H9 (cell line): ENCODE measurements at regions not wholly inside any gene's neighbourhood (a gene's known extent, or its start where the extent isn't known, plus 50 kb on each side); places are given as distances from the start of the nearest gene placed in this dataset.

Experiments used
- DNase-seq: peaks from one replicate; pipeline ENCODE4 v3.0.0-alpha.2; 2017
- H2AFZ ChIP-seq: one replicate; pipeline ENCODE4 v1.6.1; 2013; ENCODE audit warnings: mild to moderate bottlenecking, low read length, control low read depth, moderate library complexity
- H2AK5ac ChIP-seq: 2 replicates; pipeline ENCODE4 v1.6.1; 2013; ENCODE audit warnings: low read length, control low read depth, mixed read lengths; ENCODE audit not compliant: insufficient read length
- H2BK120ac ChIP-seq: one replicate; pipeline ENCODE4 v1.6.1; 2013; ENCODE audit warnings: low read depth, mild to moderate bottlenecking, low read length, control low read depth, inconsistent platforms; ENCODE audit not compliant: poor library complexity, severe bottlenecking
- H2BK12ac ChIP-seq: 2 replicates; pipeline ENCODE4 v1.6.1; 2013; ENCODE audit warnings: low read length, control low read depth, mixed read lengths, low read depth; ENCODE audit not compliant: insufficient read length
- H2BK15ac ChIP-seq: 2 replicates; pipeline ENCODE4 v1.6.1; 2013; ENCODE audit warnings: low read depth, low read length, control low read depth
- H2BK20ac ChIP-seq: one replicate; pipeline ENCODE4 v1.6.1; 2013; ENCODE audit warnings: low read depth, mild to moderate bottlenecking, low read length, control low read depth, inconsistent platforms; ENCODE audit not compliant: poor library complexity, severe bottlenecking
- H2BK5ac ChIP-seq: 2 replicates; pipeline ENCODE4 v1.6.1; 2013; ENCODE audit warnings: low read length, control low read depth, mixed read lengths; ENCODE audit not compliant: insufficient read length
- H3K14ac ChIP-seq: 2 replicates; pipeline ENCODE4 v1.6.1; 2013; ENCODE audit warnings: low read length, control low read depth; ENCODE audit not compliant: insufficient read depth
- H3K18ac ChIP-seq: 2 replicates; pipeline ENCODE4 v1.6.1; 2013; ENCODE audit warnings: low read depth, mild to moderate bottlenecking, mixed read lengths, low read length, control low read depth; ENCODE audit not compliant: insufficient read length
- H3K23ac ChIP-seq: 2 replicates; pipeline ENCODE4 v1.6.1; 2013; ENCODE audit warnings: low read length, control low read depth, mixed read lengths, low read depth; ENCODE audit not compliant: insufficient read length
- H3K23me2 ChIP-seq: 2 replicates; pipeline ENCODE4 v1.6.1; 2013; ENCODE audit warnings: low read depth, mild to moderate bottlenecking, mixed read lengths, low read length, control low read depth; ENCODE audit not compliant: insufficient read length, poor library complexity, severe bottlenecking
- H3K27ac ChIP-seq: 2 replicates; pipeline ENCODE4 v1.5.1; 2013; ENCODE audit warnings: low read length, control low read depth, mixed read lengths, low read depth; ENCODE audit not compliant: insufficient read length
- H3K27me3 ChIP-seq: 2 replicates; pipeline ENCODE4 v1.6.1; 2013; ENCODE audit warnings: low read length, control low read depth, inconsistent platforms; ENCODE audit not compliant: insufficient read depth
- H3K4ac ChIP-seq: 2 replicates; pipeline ENCODE4 v1.6.1; 2013; ENCODE audit warnings: low read depth, mild to moderate bottlenecking, control low read depth, inconsistent platforms, low read length, moderate library complexity
- H3K4me1 ChIP-seq: 2 replicates; pipeline ENCODE4 v1.6.1; 2013; ENCODE audit warnings: low read length, control low read depth, inconsistent platforms; ENCODE audit not compliant: insufficient read depth
- H3K4me2 ChIP-seq: 2 replicates; pipeline ENCODE4 v1.6.1; 2013; ENCODE audit warnings: low read length, control low read depth, mixed read lengths; ENCODE audit not compliant: insufficient read length, insufficient read depth
- H3K56ac ChIP-seq: 2 replicates; pipeline ENCODE4 v1.6.1; 2013; ENCODE audit warnings: low read depth, mild to moderate bottlenecking, mixed read lengths, low read length, control low read depth; ENCODE audit not compliant: insufficient read length
- H3K79me1 ChIP-seq: 2 replicates; pipeline ENCODE4 v1.6.1; 2013; ENCODE audit warnings: low read depth, mild to moderate bottlenecking, moderate library complexity, low read length, control low read depth, inconsistent platforms; ENCODE audit not compliant: insufficient read depth, poor library complexity, severe bottlenecking
- H3K79me2 ChIP-seq: 2 replicates; pipeline ENCODE4 v1.6.1; 2013; ENCODE audit warnings: low read length, control low read depth, inconsistent platforms; ENCODE audit not compliant: insufficient read depth
- H3K9ac ChIP-seq: 2 replicates; pipeline ENCODE4 v1.6.1; 2013; ENCODE audit warnings: low read length, control low read depth, mixed read lengths; ENCODE audit not compliant: insufficient read length; ENCODE audit errors: extremely low read depth
- H3K9me3 ChIP-seq: one replicate; pipeline ENCODE4 v1.6.1; 2013; ENCODE audit warnings: low read depth, low read length, inconsistent platforms; ENCODE audit not compliant: control insufficient read depth
- H3T11ph ChIP-seq: one replicate; pipeline ENCODE4 v1.6.1; 2013; ENCODE audit warnings: mild to moderate bottlenecking, low read length, control low read depth, inconsistent platforms
- H4K20me1 ChIP-seq: one replicate; pipeline ENCODE4 v1.6.1; 2013; ENCODE audit not compliant: control insufficient read depth, insufficient read length, insufficient read depth
- H4K5ac ChIP-seq: 2 replicates; pipeline ENCODE4 v1.6.1; 2013; ENCODE audit warnings: low read depth, mild to moderate bottlenecking, mixed read lengths, low read length, control low read depth; ENCODE audit not compliant: insufficient read length
- H4K8ac ChIP-seq: replicated peaks from 2 replicates; pipeline ENCODE4 v1.6.1; 2013; ENCODE audit warnings: low read length, control low read depth, mixed read lengths, low read depth; ENCODE audit not compliant: insufficient read length
- H4K91ac ChIP-seq: 2 replicates; pipeline ENCODE4 v1.6.1; 2013; ENCODE audit warnings: low read depth, mild to moderate bottlenecking, moderate library complexity, mixed read lengths, low read length, control low read depth; ENCODE audit not compliant: insufficient read length
- H3K27ac Mint-ChIP-seq, 3 experiments: 2 replicates in 2 of 3; 3 replicates in 1 of 3; pipeline ENCODE4 v1.8.0; 2020 to 2021; ENCODE audit warnings: mixed read lengths in 3 of 3, mild to moderate bottlenecking in 1 of 3, moderate library complexity in 1 of 3
- H3K27me3 Mint-ChIP-seq: 2 replicates; pipeline ENCODE4 v1.8.0; 2021; ENCODE audit warnings: low read depth, mild to moderate bottlenecking, moderate library complexity, mixed read lengths
- H3K36me3 Mint-ChIP-seq, 3 experiments: 2 replicates in 2 of 3; 3 replicates in 1 of 3; pipeline ENCODE4 v1.8.0; 2020 to 2021; ENCODE audit warnings: low read depth in 3 of 3, mixed read lengths in 3 of 3; ENCODE audit not compliant: insufficient read depth in 1 of 3
- H3K4me1 Mint-ChIP-seq, 2 experiments: 2 replicates each; pipeline ENCODE4 v1.8.0; 2020; ENCODE audit warnings: mixed read lengths in 2 of 2
- H3K4me3 Mint-ChIP-seq, 2 experiments: 2 replicates in 1 of 2; 3 replicates in 1 of 2; pipeline ENCODE4 v1.8.0; 2020 to 2021; ENCODE audit warnings: mild to moderate bottlenecking in 2 of 2, mixed read lengths in 2 of 2, moderate library complexity in 1 of 2
- H3K9me3 Mint-ChIP-seq, 2 experiments: 2 replicates in 1 of 2; 3 replicates in 1 of 2; pipeline ENCODE4 v1.8.0; 2020; ENCODE audit warnings: mild to moderate bottlenecking in 2 of 2, mixed read lengths in 2 of 2, moderate library complexity in 1 of 2
- WGBS: extraction: QIAGEN DNeasy Blood & Tissue Kit; methylation state at CpG from one replicate; pipeline ENCODE4 v1.1.7; 2013; ENCODE audit warnings: missing lambda C conversion rate, low lambda C conversion rate, mixed read lengths; ENCODE audit not compliant: insufficient read length; ENCODE audit errors: extremely low coverage; 5-methylcytosine and 5-hydroxymethylcytosine counted together
- TF ChIP-seq, protein P1 (sequence below): fragments of 200-600 bp; sonication (generic); conservative IDR thresholded peaks from 3 replicates; pipeline ENCODE4 v1.8.0; 2021; ENCODE audit warnings: antibody characterized with exemption, mild to moderate bottlenecking

DNA sequence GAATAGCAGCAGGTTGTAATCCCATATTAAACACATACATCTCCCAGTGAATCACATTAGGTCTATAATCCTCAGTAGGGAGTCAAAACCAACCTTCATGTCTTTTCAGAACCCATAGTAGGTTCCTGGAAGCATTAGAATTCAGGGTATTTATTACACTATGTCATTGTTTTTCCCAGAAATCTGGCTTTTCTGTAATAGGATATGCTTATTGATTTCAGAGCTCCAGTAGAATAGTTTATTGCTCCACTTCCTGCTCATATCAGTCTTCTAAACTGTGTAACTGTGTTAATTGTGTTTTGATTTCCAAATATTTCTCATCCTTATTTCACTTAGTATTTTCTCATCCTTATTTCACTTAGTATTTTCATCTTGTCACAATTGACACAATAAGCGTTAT lies 268.0 kb downstream of the CCDC59 start:
- Histone ChIP-seq H3K4me1 (no peaks in the 10 kb centered on the region), H2AFZ (no peak overlapping the region), H3K4me2 (no peak overlapping the region), H3K9me3 (no peaks in the 10 kb centered on the region), H4K91ac (no peak overlapping the region), H2AK5ac (no peak overlapping the region), H3K23me2 (no peaks in the 10 kb centered on the region), H3K9ac (no peak overlapping the region), H4K5ac (no peak overlapping the region), H3K4ac (no peak overlapping the region), H3K79me2 (no peaks in the 10 kb centered on the region), H2BK12ac (no peak overlapping the region), H2BK5ac (no peak overlapping the region), H3K56ac (no peak overlapping the region), H3T11ph (no peak overlapping the region), H2BK120ac (no peak overlapping the region), H2BK15ac (no peak overlapping the region), H3K79me1 (no peaks in the 10 kb centered on the region), H3K27me3 (no peaks in the 10 kb centered on the region), H3K27ac (no peak overlapping the region), H3K18ac (no peak overlapping the region), H2BK20ac (no peak overlapping the region), H3K14ac (no peak overlapping the region), H4K8ac (no peak overlapping the region), H4K20me1 (no peaks in the 10 kb centered on the region), H3K23ac (no peak overlapping the region)
- no peak for DNase-seq
- Mint-ChIP-seq H3K27me3 (no peaks in the 10 kb centered on the region; the same call in 1 of the 2 replicates), H3K4me3 (no peak overlapping the region), H3K4me1 (no peaks in the 10 kb centered on the region), H3K27ac (no peak overlapping the region), H3K9me3 (peaks cover 2 to 3% of the 10 kb centered on the region in 2 experiments; a peak in 1 of 5 replicates), H3K36me3 (no peaks in the 10 kb centered on the region)
- TF ChIP-seq, protein P1, sequence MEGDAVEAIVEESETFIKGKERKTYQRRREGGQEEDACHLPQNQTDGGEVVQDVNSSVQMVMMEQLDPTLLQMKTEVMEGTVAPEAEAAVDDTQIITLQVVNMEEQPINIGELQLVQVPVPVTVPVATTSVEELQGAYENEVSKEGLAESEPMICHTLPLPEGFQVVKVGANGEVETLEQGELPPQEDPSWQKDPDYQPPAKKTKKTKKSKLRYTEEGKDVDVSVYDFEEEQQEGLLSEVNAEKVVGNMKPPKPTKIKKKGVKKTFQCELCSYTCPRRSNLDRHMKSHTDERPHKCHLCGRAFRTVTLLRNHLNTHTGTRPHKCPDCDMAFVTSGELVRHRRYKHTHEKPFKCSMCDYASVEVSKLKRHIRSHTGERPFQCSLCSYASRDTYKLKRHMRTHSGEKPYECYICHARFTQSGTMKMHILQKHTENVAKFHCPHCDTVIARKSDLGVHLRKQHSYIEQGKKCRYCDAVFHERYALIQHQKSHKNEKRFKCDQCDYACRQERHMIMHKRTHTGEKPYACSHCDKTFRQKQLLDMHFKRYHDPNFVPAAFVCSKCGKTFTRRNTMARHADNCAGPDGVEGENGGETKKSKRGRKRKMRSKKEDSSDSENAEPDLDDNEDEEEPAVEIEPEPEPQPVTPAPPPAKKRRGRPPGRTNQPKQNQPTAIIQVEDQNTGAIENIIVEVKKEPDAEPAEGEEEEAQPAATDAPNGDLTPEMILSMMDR: no peak
- no CpG with 5 or more reads among the region's 1 CpG for WGBS
